ENCODE measurements at regions not wholly inside any gene's neighbourhood (a gene's known extent, or its start where the extent isn't known, plus 50 kb on each side); places are given as distances from the start of the nearest gene placed in this dataset.

DNA sequence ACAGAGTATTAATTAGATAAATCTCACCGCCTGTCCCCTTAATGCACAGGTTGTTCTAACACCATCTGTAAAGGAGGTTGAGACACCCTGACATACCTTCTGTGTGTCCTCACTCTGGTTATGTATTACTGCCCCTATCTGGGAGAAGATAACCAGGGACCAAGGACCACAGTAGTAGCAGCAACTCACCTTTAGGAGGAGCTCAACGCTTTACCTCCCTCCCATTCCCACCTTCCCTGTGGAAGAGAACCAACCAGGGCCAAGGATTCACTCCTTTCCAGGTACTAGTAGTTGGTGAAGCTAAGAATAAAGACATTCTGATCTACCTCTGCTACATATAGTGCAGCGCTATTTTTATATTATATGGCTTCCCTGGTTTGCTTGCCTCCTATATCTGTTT, 232.6 kb downstream of the MEX3B start:
- ATAC-seq (ENCODE audit: insufficient read depth, low read depth) (no peak), DNase-seq (no peak)
- H3K9ac ChIP-seq (ENCODE audit: low read depth, low read length): no peak overlapping the region
- H3K4me2 ChIP-seq (ENCODE audit: insufficient read depth, low read length): no peak overlapping the region
- H3K79me2 ChIP-seq (ENCODE audit: insufficient read depth, low read length): no peaks in the 10 kb centered on the region
- H3K4me3 ChIP-seq (ENCODE audit: low read depth in 1 of 2, low read length in 2 of 2): no peak overlapping the region
- H2AFZ ChIP-seq (ENCODE audit: low read depth, low read length): no peak overlapping the region
- H3K4me1 ChIP-seq (ENCODE audit: insufficient read depth, low read length): no peaks in the 10 kb centered on the region
- no peaks in the 10 kb centered on the region for H3K36me3 ChIP-seq (ENCODE audit: insufficient read depth, low read length)
- TF ChIP-seq EZH2 (IDR thresholded peaks at IDR 0.05; ENCODE audit: borderline replicate concordance, low read depth, low read length, severe bottlenecking): no peak
- TF ChIP-seq, protein P1, sequence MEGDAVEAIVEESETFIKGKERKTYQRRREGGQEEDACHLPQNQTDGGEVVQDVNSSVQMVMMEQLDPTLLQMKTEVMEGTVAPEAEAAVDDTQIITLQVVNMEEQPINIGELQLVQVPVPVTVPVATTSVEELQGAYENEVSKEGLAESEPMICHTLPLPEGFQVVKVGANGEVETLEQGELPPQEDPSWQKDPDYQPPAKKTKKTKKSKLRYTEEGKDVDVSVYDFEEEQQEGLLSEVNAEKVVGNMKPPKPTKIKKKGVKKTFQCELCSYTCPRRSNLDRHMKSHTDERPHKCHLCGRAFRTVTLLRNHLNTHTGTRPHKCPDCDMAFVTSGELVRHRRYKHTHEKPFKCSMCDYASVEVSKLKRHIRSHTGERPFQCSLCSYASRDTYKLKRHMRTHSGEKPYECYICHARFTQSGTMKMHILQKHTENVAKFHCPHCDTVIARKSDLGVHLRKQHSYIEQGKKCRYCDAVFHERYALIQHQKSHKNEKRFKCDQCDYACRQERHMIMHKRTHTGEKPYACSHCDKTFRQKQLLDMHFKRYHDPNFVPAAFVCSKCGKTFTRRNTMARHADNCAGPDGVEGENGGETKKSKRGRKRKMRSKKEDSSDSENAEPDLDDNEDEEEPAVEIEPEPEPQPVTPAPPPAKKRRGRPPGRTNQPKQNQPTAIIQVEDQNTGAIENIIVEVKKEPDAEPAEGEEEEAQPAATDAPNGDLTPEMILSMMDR (IDR thresholded peaks at IDR 0.05; ENCODE audit: borderline replicate concordance, extremely low read depth, low read length, poor library complexity, severe bottlenecking): peak; percentile 13
- H3K27ac ChIP-seq (ENCODE audit: low read length): no peak overlapping the region
- no peaks in the 10 kb centered on the region for H3K9me3 ChIP-seq (ENCODE audit: insufficient read depth, low read length, severe bottlenecking)
- no peaks in the 10 kb centered on the region for H4K20me1 ChIP-seq (ENCODE audit: insufficient read depth, low read length)
- peaks cover 4% of the 10 kb centered on the region for H3K27me3 ChIP-seq (ENCODE audit: insufficient read depth, low read length, poor library complexity)

GRCh38 chr15:81812456-81812855, 233.4 kb downstream of the MEX3B start:
- no peak for TF ChIP-seq EZH2 (IDR thresholded peaks at IDR 0.05; ENCODE audit: borderline replicate concordance, low read depth, low read length, severe bottlenecking)
- TF ChIP-seq, protein P1 (IDR thresholded peaks at IDR 0.05; ENCODE audit: borderline replicate concordance, extremely low read depth, low read length, poor library complexity, severe bottlenecking): no peak
- no peak for ATAC-seq (ENCODE audit: insufficient read depth, low read depth)
- no peak for DNase-seq
- no peaks in the 10 kb centered on the region for H3K79me2 ChIP-seq (ENCODE audit: insufficient read depth, low read length)
- no peak overlapping the region for H3K27ac ChIP-seq (ENCODE audit: low read length)
- peaks cover 4% of the 10 kb centered on the region for H3K27me3 ChIP-seq (ENCODE audit: insufficient read depth, low read length, poor library complexity)
- no peak overlapping the region for H3K9ac ChIP-seq (ENCODE audit: low read depth, low read length)
- H3K9me3 ChIP-seq (ENCODE audit: insufficient read depth, low read length, severe bottlenecking): no peaks in the 10 kb centered on the region
- no peak overlapping the region for H2AFZ ChIP-seq (ENCODE audit: low read depth, low read length)
- H3K36me3 ChIP-seq (ENCODE audit: insufficient read depth, low read length): no peaks in the 10 kb centered on the region
- H4K20me1 ChIP-seq (ENCODE audit: insufficient read depth, low read length): no peaks in the 10 kb centered on the region
- no peak overlapping the region for H3K4me2 ChIP-seq (ENCODE audit: insufficient read depth, low read length)
- no peak overlapping the region for H3K4me3 ChIP-seq (ENCODE audit: low read depth in 1 of 2, low read length in 2 of 2)
- H3K4me1 ChIP-seq (ENCODE audit: insufficient read depth, low read length): no peaks in the 10 kb centered on the region

- Histone ChIP-seq H3K27ac (ENCODE audit: low read length) (no peak overlapping the region), H3K4me1 (ENCODE audit: insufficient read depth, low read length) (no peaks in the 10 kb centered on the region), H3K27me3 (ENCODE audit: insufficient read depth, low read length, poor library complexity) (peaks cover 4% of the 10 kb centered on the region), H3K36me3 (ENCODE audit: insufficient read depth, low read length) (no peaks in the 10 kb centered on the region), H3K79me2 (ENCODE audit: insufficient read depth, low read length) (no peaks in the 10 kb centered on the region), H3K4me3 (ENCODE audit: low read depth in 1 of 2, low read length in 2 of 2) (no peak overlapping the region), H2AFZ (ENCODE audit: low read depth, low read length) (no peak overlapping the region), H3K9ac (ENCODE audit: low read depth, low read length) (no peak overlapping the region), H3K4me2 (ENCODE audit: insufficient read depth, low read length) (no peak overlapping the region), H4K20me1 (ENCODE audit: insufficient read depth, low read length) (no peaks in the 10 kb centered on the region), H3K9me3 (ENCODE audit: insufficient read depth, low read length, severe bottlenecking) (no peaks in the 10 kb centered on the region)
- TF ChIP-seq, protein P1 (IDR thresholded peaks at IDR 0.05; ENCODE audit: borderline replicate concordance, extremely low read depth, low read length, poor library complexity, severe bottlenecking): no peak
- no peak for TF ChIP-seq EZH2 (IDR thresholded peaks at IDR 0.05; ENCODE audit: borderline replicate concordance, low read depth, low read length, severe bottlenecking)
- ATAC-seq (ENCODE audit: insufficient read depth, low read depth) (no peak), DNase-seq (no peak)
These were observed 234.1 kb downstream of the MEX3B start for GRCh38 chr15:81811736-81812135.

GRCh38 chr15:81809543-81809942, 236.3 kb downstream of the MEX3B start:
- peak; percentile 71 for ATAC-seq (ENCODE audit: insufficient read depth, low read depth)
- no peak overlapping the region for H3K9ac ChIP-seq (ENCODE audit: low read depth, low read length)
- no peaks in the 10 kb centered on the region for H3K79me2 ChIP-seq (ENCODE audit: insufficient read depth, low read length)
- no peak overlapping the region for H3K27ac ChIP-seq (ENCODE audit: low read length)
- no peaks in the 10 kb centered on the region for H3K36me3 ChIP-seq (ENCODE audit: insufficient read depth, low read length)
- DNase-seq: peak; percentile 25
- H3K4me3 ChIP-seq (ENCODE audit: low read depth in 1 of 2, low read length in 2 of 2): no peak overlapping the region
- no peaks in the 10 kb centered on the region for H4K20me1 ChIP-seq (ENCODE audit: insufficient read depth, low read length)
- H3K4me2 ChIP-seq (ENCODE audit: insufficient read depth, low read length): no peak overlapping the region
- no peaks in the 10 kb centered on the region for H3K4me1 ChIP-seq (ENCODE audit: insufficient read depth, low read length)
- H3K9me3 ChIP-seq (ENCODE audit: insufficient read depth, low read length, severe bottlenecking): no peaks in the 10 kb centered on the region
- H3K27me3 ChIP-seq (ENCODE audit: insufficient read depth, low read length, poor library complexity): no peaks in the 10 kb centered on the region
- no peak overlapping the region for H2AFZ ChIP-seq (ENCODE audit: low read depth, low read length)
- no peak for TF ChIP-seq EZH2 (IDR thresholded peaks at IDR 0.05; ENCODE audit: borderline replicate concordance, low read depth, low read length, severe bottlenecking)
- TF ChIP-seq, protein P1 (IDR thresholded peaks at IDR 0.05; ENCODE audit: borderline replicate concordance, extremely low read depth, low read length, poor library complexity, severe bottlenecking): peak; percentile 60

All from DND-41 (cell line).